PC-3 (cell line): ENCODE measurements at regions not wholly inside any gene's neighbourhood (a gene's known extent, or its start where the extent isn't known, plus 50 kb on each side); places are given as distances from the start of the nearest gene placed in this dataset.

Experiments used
- CTCF ChIP-seq: fragments of 300-600 bp; sonication (generic); conservative IDR thresholded peaks from 2 replicates; pipeline ENCODE4 v1.5.1; 2017; ENCODE audit warnings: antibody characterized with exemption, low read depth, mild to moderate bottlenecking, low read length
- EZH2 ChIP-seq: fragments of 300-600 bp; sonication (generic); IDR thresholded peaks from one replicate; pipeline ENCODE4 v1.6.1; 2017; ENCODE audit warnings: antibody characterized with exemption, mild to moderate bottlenecking, low read length; ENCODE audit not compliant: unreplicated experiment
- EZH2phosphoT487 ChIP-seq: fragments of 300-600 bp; sonication (generic); IDR thresholded peaks from 2 replicates; pipeline ENCODE4 v1.6.1; 2018; ENCODE audit warnings: mild to moderate bottlenecking, antibody characterized with exemption, low read length, borderline replicate concordance

DNA sequence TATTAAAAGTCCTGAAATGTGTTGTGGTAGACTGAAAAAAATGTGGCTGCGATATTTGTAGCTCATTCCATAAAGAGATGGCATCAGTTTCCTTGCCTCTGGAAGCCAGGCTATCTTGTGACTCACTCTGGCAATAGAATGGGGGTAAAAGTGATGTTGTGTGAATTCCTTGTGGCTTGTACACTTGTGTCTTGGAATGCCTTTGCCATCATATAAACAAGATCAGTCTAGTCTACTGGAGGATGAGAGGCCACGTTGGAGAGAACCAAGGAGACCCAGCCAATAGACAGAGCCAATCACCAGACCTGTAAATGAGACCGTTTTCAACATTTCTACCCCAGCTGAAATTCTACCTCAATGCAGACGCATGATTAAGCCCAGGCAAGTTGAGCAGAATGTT lies 254.1 kb downstream of the TRIB2 start:
- TF ChIP-seq CTCF (no peak), EZH2 (no peak), EZH2phosphoT487 (no peak)
